Activated gamma-delta T cell treated with Interleukin-2 at 50 U/mL for 16 hours (primary cell): ENCODE measurements at regions not wholly inside any gene's neighbourhood (a gene's known extent, or its start where the extent isn't known, plus 50 kb on each side); places are given as distances from the start of the nearest gene placed in this dataset.

Experiments used
- DNase-seq: peaks from one replicate; pipeline ENCODE4 v3.0.0-alpha.2; 2020

DNA sequence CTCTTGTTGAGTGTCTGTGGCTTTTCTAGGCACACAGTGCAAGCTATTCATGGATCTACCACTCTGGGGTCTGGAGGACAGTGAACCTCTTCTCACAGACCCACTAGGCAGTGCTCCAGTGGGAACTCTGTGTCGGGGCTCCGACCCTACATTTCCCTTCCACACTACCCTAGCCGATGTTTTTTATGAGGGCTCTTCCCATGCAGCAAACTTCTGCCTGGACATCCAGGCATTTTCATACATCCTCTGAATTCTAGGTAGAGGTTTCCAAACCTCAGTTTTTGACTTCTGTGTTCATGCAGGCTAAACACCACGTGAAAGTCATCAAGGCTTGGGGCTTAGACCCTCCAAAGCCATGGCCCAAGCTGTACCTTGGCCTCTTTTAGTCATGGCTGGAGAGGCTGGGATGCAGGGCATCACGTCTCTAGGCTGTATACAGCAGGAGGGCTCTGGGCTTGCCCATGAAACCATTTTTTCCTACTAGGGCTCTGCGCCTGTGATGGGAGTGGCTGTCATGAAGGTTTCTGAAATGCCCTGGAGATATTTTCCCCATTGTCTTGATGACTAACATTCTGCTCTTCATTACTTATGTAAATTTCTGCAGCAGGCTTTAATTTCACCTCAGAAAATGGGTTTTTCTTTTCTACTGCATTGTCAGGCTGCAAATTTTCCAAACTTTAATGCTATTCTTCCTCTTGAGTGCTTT lies 249.8 kb upstream of the CPEB2 start:
- DNase-seq: no peak

DNA sequence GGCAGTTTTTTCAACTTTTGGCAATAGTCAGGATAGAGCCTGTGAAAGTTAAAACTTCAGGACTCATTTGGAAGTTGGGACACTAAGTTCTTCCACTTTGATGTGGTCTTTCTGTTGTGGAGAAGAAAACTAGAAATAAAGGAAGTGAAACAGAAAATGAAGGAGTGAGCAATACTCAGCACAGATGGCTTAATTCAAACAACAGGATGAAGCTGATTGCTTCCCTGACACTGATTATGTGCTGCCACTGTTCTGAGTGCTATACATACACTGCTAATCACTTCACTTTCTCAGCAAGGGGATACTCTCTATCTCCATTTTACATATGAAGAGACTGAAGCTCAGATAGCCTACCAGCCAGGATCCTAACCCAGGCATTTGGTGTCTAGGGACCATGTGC lies 235.1 kb upstream of the CPEB2 start:
- DNase-seq: no peak

DNA sequence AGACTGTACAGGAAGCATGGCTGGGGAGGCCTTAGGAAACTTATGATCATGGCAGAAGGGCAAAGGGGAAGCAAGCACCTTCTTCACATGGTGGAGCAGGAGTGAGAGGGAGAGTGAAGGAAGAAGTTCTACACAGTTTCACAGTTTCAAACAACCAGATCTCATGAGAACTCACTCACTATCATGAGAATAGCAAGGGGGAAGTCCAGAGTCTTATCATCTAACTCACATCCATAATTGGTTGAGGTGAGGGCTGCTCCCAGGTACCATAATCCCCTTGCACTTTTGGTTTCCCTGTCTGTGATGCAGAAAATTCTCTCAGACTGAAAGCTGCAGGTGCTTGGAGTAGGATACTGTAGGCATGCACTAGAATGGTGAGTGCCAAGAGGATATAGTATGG lies 233.8 kb upstream of the CPEB2 start:
- no peak for DNase-seq

DNA sequence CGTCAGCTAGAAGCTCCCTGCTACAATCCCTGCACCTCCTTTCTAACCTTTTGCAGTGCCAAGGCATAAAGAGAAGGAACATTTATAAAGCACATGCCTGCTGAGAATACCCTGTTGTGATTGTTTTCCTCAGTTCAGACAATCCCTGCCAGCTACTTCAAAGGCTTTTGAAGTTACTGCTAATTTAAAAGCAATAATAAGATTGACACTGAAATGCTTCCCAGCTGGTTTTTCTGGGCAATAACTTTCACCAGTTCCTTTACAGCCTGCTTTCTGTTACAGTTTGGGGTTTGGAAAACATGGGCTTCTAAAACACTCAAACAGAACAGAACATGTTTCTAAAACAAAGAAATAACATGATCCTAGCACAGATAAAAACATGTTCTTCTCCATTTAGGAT lies 232.3 kb upstream of the CPEB2 start:
- DNase-seq: no peak

DNA sequence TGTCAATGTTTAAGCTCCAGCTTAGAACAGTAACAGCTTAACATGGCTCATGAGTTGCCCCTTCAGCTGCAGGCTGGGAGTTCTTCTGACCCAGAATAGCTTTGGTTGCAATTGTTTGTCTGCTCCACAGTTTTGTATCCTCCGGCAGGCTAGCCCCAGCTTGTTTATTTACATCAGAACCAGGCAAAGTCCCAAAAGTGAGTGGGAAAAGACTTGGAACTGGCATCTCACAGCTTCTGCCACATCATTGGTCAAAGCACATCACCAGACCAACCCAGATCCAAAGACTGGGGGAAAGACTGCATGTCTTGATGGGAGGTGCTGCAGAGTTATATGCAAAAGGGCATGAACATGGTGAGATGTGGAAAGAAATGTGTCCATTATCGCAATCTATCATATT lies 231.2 kb upstream of the CPEB2 start:
- DNase-seq: no peak

DNA sequence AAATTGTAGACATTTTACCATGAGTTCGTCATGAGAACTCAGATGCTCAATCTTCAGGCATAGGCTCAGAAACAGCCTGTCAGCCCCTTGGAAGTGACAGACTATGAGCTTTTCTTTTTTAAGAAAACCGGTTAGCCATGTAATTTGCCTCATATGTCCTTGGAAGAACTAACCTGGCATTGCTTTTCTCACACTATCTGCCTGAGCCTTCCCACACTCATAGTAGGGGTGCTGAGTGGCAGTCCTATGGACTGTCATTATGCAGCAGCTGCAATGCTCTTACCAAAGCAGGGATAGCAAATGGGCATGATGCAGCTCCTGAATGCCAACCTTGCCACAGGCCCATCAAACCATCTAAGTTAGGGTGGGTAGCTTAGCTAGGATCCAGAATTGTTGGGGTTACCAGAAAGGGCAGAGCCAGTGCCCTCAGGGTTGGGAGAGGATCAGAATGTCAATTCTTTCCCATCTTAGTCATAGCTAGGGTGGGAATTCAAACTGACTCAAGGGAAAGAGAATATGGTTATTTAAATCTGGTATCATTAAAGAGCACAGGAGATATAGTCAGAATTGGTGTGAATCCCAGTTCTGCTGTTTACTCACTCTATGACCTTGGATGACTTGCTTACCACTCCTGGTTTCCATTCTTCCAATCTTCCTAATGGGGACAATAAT lies 230.6 kb upstream of the CPEB2 start:
- no peak for DNase-seq

DNA sequence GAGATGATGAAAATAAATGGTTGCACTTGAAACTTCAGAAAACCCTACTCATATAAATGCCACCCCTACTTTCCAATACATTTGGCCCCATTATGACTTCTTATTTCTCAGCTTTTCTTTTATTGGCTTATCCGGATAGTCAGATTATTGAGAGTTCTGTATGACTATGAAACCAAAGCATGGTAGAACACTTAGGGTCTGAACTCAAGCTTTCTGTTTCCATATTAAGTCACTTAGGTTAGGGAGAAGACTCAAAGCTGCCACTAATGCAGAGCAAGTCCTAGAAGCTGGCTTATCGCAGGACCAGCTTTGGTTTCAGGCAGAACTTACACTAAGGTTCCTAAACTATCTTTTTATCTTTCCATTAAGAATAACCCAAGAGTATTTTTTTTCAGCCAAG lies 229.9 kb upstream of the CPEB2 start:
- no peak for DNase-seq

DNA sequence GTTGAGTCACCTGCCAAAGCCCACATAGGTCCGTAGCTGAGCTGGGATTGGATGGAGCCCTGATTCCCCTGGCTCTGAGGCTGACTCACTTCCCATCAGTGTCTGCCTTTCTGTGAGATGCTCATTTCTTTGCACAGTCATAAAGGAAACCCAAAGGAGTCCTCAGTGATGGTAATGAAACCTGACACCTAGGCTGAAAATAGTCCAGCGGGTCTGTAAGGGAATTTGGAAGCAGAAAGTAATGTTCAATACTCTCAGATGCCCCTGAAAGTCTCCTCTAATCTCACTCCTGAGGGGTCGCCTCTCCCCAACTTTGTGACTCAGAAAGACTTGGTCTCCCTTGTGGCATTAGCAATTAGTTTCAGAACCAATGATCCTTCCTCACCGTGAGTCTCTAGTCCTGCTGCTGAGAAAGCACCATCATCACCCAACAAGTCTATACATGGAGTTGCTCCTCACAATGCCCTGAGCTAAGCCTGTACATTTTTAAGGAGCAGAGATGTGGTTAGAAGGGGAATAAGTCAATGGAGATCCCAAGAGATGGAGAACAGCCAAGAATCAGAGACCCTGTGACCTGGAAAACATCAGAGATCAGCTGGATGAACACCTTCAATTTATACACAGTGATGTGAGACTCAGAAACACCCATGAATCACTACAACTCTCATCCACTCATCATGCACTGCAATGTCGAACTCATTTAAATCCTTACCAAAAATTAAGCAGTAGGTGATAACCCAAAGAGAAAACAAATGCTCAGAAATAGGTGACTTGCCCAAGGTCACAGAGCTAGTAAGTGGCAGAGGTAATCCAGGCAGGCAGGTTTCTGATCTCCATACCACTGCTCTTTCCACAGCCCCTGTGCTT lies 219.0 kb upstream of the CPEB2 start:
- no peak for DNase-seq

DNA sequence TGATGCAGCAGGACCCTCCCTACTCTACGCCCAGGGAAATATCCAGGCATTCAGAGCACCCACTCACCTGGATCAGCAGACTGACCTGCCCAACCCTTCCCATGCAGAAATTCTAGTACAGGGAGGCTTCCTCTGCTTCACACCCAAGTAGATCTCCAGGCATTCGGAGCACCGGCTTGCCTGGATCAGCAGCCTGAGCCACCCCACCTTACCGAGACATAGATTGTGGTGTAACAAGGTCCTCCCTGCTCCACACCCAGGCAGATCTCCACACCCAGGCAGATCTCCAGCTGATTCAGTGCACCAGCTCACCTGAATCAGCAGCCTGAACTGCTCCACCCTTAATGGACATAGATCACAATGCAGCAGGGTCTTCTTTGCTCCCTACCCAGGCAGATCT lies 215.1 kb upstream of the CPEB2 start:
- DNase-seq: no peak

DNA sequence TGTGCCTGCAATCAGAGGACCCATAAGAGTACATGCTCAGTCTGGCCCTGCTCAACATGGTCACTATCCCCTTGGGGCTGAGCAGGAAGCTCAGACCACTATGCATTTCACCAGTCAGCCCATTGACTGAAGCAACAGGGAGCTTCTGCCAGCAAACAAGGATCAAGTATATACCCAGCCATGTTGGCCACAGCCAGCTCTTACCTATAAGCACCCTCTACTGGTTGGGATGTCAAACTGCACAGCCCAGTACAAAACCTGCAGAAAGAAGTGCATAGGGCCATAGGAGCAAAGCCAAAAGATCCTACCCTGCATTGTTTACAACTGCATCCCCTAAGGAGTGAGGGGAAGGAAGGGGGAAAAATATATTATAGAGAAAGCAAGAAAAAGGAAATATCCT lies 214.4 kb upstream of the CPEB2 start:
- no peak for DNase-seq

DNA sequence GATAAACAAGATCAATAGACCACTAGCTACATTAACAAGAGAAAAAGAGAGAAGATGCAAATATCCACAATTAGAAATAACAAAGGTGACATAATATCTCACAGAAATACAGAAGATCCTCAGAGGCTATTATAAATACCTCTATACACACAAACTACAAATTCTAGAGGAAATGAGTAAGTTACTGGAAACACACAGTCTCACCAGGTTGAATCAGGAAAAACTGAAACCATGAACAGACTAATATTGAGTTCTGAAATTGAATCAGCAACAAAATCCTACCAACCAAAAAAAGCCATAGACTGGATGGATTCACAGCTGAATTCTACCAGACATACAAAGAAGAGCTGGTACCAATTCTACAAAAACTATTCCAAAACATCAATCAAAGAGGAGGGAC lies 211.8 kb upstream of the CPEB2 start:
- no peak for DNase-seq

DNA sequence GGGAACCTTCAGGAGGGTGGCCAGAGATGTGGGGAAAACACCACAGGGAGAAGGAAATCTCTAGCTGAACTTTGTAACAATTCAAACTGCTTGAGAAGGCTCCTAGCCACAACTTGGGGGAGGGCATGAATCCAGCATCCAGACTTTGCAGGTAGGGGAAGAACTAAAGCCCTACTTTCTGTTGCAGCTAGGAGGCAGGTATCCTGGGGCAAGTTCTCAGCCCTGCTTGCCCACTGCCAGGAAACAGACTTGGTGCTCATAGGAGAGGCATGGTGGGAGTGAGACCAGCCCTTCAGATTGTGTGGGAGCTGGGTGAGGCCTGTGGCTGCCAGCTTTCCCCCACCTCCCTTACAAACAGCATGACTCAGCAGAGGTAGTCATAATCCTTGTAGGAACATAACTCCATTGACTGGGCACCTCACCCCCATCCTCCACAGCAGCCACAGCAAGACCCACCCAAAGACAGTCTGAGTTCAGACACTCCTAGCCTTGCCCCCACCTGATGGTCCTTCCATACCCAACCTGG lies 209.5 kb upstream of the CPEB2 start:
- DNase-seq: no peak

DNA sequence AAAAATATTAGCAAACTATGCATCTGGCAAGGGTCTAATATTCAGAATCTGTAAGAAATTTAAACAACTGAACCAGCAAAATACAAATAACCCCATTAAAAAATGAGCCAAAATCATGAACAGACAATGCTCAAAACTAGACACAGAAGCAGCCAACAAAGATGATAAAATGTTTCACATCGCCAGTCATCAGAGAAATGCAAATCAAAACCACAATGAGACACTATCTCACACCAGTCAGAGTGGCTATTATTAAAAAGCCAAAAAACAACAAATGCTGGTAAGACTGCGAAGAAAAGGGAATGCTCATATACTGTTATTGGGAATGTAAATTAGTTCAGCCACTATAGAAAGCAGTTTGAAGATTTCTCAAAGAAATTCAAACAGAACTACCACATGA lies 201.3 kb upstream of the CPEB2 start:
- DNase-seq: no peak

DNA sequence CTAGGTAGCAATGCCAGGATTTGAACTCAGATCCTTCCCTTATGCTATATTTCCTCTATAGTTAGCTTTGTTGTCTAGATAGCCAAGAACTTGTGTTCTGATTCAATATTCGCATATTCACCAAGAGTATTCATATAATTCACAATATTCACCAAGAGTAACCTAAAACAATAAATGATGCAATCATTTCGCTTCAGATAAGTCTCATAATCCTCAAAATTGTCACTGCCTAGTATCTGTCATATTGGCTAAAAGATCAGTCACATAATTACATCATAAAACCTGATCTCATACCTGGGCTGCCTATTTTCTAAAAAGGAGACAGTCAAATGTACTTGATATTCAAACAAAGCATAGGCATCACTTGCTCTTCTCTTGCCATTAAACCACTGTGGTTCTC lies 199.7 kb upstream of the CPEB2 start:
- DNase-seq: no peak

DNA sequence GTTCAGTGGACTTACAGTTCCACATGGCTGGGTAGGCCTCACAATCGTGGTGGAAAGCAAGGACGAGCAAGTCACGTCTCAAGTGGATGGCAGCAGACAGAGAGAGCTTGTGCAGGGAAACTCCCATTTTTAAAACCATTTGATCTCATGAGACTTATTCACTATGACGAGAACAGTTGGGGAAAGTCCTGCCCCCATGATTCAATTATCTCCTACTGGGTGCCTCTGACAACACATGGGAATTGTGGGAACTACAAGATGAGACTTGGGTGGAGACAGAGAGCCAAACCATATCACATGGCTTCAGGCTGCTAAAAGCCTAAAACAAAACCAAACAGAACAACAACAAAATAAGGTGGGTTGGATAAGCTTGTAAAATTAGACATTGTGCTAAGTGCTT lies 194.4 kb upstream of the CPEB2 start:
- DNase-seq: no peak

DNA sequence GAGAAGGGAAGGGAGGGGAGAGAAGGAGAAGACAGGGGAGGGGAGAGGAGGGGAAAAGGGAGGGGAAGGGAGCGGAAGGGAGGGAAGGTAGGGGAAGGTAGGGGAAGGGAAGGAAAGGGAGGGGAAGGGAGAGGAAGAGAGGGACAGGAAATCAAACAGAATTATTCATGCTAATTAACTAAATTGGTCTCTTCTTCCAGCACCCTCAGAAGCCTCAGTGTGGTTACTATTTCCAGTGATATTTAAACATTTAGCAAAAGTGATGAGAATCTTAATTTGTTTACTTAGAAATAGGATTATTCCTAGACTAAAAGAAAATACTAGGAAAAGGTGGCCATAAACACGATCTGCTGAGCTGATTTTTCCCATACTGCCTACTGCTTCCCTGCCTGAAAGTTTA lies 193.1 kb upstream of the CPEB2 start:
- no peak for DNase-seq

DNA sequence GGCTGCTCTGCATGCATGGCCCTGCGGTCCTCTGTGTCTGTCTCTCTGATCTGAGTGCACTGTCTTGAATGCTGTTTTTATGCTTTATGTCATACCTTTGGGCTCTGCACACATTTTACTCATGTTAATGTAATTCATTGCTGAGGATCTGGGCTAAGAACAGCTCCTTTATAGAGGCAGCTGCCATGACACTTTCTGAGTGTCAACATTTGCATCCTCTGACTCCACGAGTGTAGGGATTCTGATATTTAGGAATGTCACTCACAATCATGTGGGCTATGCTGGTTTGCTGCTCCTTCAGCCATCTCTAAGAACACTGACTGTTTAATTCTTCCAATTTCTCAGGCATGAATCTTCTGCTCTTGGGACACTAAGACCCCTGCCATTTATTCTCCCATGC lies 192.2 kb upstream of the CPEB2 start:
- no peak for DNase-seq

DNA sequence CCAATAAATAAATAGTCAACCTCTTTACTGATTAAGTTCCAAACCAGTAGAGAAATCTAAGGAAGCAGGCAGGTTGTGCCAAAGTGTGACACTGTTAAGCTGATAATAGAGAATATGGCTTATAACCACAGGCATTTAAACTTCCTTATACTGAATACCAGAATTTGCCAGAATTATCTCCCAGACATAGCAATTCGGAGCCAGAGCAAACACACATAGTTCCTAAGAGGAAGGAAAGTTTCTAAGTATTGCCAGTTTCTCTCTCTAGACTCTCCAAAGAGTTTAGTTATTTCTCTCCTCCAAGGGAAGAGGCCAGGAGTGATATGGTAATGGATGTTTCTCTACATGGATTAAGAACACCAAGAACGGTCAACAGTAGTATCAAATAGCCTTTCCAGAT lies 191.7 kb upstream of the CPEB2 start:
- no peak for DNase-seq

DNA sequence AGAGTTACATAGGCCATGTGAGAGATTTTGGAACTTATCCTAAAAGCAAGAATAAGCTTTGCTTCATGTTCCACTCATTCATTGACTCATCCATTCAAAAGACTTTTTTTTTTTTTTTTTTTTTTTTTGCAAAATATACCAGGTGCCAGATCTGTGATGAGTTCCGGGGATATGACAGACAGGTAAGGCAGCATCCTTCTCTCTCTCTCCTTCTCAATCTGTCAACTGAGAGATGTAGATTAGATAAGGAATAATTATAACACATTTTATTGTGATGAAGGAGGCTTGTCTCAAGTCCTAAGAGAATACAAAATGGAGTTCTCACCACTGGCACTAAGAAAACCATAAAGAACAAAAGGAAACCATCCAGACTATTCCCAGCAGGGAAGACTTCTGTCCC lies 190.2 kb upstream of the CPEB2 start:
- no peak for DNase-seq

DNA sequence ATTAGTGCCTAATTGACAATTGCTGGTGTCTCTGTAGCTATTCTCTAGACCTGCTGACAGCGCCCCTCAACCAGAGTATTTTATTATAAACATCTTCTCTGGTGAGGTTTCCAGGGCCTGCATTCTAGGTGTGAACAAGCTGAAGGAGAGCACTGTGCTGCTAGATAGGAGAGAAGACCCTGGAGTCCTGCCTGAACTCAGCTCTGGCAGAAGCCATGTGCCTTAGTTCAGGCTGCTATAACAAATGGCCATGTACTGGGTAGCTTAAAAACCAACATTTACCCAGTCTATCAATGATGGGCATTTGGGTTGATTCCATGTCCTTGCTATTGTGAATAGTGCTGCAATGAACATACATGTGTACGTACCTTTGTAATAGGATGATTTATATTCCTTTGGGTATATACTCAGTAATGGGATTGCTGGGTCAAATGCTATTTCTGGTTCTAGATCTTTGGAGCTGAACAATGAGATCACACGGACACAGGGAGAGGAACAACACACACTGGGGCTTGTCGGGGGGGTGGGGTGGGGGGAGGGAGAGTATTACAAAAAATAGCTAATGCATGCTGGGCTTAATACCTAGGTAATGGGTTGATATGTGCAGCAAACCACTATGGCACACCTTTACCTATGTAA lies 185.5 kb upstream of the CPEB2 start:
- DNase-seq: no peak

DNA sequence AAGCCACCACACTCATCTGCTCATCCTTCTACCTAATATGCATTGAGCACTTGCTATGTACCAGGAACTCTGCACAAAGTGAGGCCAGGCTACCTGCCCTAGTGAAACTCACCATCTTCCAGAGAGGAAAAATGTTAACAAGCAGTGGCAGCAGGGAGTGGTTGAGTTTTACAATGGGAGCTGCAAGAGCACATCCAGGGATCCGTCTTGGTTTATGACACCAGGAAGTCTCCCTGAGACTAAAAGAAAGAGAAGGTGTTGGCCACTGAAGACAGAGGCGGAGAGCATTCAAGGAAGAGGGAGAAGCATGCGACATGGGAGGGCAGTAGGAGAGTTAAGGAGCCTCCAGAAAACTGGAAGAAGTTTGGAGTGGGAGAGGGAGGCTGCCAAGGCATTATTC lies 178.1 kb upstream of the CPEB2 start:
- no peak for DNase-seq

DNA sequence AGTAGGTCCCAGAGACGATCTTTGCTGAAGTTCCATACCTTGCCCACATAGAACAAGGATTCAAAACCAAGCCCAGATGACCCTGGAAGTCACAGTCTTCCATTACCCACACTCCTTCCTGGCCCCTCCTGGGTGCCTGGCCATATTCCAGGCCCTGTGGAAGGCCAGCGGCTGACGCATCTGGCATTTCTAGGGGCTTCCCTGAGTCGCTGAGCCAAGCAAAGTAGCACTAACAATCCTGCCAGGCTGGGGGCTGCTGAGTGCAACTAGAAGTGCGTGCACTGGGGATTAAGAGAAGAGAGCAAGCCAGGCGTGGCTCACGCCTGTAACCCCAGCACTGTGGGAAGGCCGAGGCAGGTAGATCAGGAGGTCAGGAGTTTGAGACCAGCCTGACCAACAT lies 175.2 kb upstream of the CPEB2 start:
- DNase-seq: no peak

DNA sequence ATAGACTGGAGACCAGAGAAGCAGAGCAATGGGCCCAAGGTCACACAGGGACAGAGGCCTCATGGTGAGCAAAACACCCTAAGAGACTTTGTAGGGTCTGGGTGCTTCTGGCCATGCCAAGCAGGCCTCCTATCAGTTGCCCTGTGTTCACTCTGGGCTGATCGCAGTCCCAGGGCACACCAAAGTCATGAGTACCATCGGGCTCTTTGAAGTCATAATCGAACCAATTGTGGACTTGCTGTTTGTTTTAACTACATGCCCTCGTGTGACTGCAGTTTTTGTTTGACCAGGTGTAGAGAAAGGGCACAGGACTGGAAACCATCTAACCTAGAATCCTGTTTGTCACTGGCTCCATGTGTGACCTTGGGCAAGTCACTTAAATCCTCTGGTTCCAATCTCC lies 172.5 kb upstream of the CPEB2 start:
- DNase-seq: no peak
